Calu3 (cell line): ENCODE measurements at regions not wholly inside any gene's neighbourhood (a gene's known extent, or its start where the extent isn't known, plus 50 kb on each side); places are given as distances from the start of the nearest gene placed in this dataset.
"Not testable (repeated sequence)": the region's sequence is repeated elsewhere in the genome, so short reads cannot be mapped to it uniquely, and the experiment has no call there.

Source experiments
- BruUV-seq: library from RNA; stranded (reverse); fragments of 400-500 nt; replicated peaks from 2 replicates; lab custom pipeline; 2021; lab: Mats Ljungman, UMichigan
- CTCF ChIA-PET: fragments of 300-600 bp; sonication (Branson Sonifier 250); formaldehyde crosslinking; loops from one replicate; lab custom pipeline; 2022; ENCODE audit warnings: antibody characterized with exemption; lab: Charles Lee
- DNase-seq: peaks from one replicate; pipeline ENCODE4 v3.0.0; 2022
- H3K27ac Mint-ChIP-seq: one replicate; pipeline ENCODE4 v1.8.0; 2022; ENCODE audit warnings: mixed read lengths; ENCODE audit not compliant: unreplicated experiment
- H3K27me3 Mint-ChIP-seq: one replicate; pipeline ENCODE4 v1.8.0; 2022; ENCODE audit warnings: mixed read lengths; ENCODE audit not compliant: unreplicated experiment
- H3K36me3 Mint-ChIP-seq: one replicate; pipeline ENCODE4 v1.8.0; 2022; ENCODE audit warnings: mild to moderate bottlenecking, moderate library complexity, mixed read lengths; ENCODE audit not compliant: insufficient read depth, unreplicated experiment
- H3K4me1 Mint-ChIP-seq: one replicate; pipeline ENCODE4 v1.8.0; 2022; ENCODE audit warnings: mild to moderate bottlenecking, low read depth, mixed read lengths; ENCODE audit not compliant: unreplicated experiment
- H3K4me3 Mint-ChIP-seq: one replicate; pipeline ENCODE4 v1.8.0; 2022; ENCODE audit warnings: mild to moderate bottlenecking, low read depth, moderate library complexity, mixed read lengths; ENCODE audit not compliant: unreplicated experiment
- H3K9me3 Mint-ChIP-seq: one replicate; pipeline ENCODE4 v1.8.0; 2022; ENCODE audit warnings: low read depth, mixed read lengths; ENCODE audit not compliant: unreplicated experiment
- CTCF ChIP-seq: fragments of 200-600 bp; IDR thresholded peaks from one replicate; pipeline ENCODE4 v1.8.0; 2022; ENCODE audit warnings: antibody characterized with exemption; ENCODE audit not compliant: unreplicated experiment
- intact Hi-C: fragments of 100-400 bp; cut with micrococcal nuclease; formaldehyde crosslinking; loops from one replicate; pipeline ENCODE4 v1.10.0; 2022; ENCODE audit not compliant: unreplicated experiment

- TF ChIP-seq CTCF = no peak
- Mint-ChIP-seq H3K27me3 (no peaks in the 10 kb centered on the region), H3K9me3 (peaks cover 3% of the 10 kb centered on the region), H3K4me1 (peaks cover 2% of the 10 kb centered on the region), H3K4me3 (no peak overlapping the region), H3K27ac (no peak overlapping the region), H3K36me3 (no peaks in the 10 kb centered on the region)
- intact Hi-C loops = loop anchor here (5.0 to 10.0 kb wide), 2 partner anchors 413 to 456 kb away; no protein-coding TSS in a partner anchor
- CTCF ChIA-PET = no interaction called here
- no TSS peak for BruUV-seq
- DNase-seq = no peak
Observed at GRCh38 chr1:221548942-221549341, 192.9 kb downstream of the DUSP10 start.

- CTCF ChIA-PET = no interaction called here
- H3K4me3 Mint-ChIP-seq = no peak overlapping the region
- no peak for TF ChIP-seq CTCF
- H3K36me3 Mint-ChIP-seq = no peaks in the 10 kb centered on the region
- peaks cover 3% of the 10 kb centered on the region for H3K9me3 Mint-ChIP-seq
- intact Hi-C loops = loop anchor here (5.0 to 10.0 kb wide), 2 partner anchors 412 to 455 kb away; no protein-coding TSS in a partner anchor
- H3K4me1 Mint-ChIP-seq = no peaks in the 10 kb centered on the region
- DNase-seq = no peak
- H3K27me3 Mint-ChIP-seq = no peaks in the 10 kb centered on the region
- no TSS peak for BruUV-seq
- no peak overlapping the region for H3K27ac Mint-ChIP-seq
Observed at GRCh38 chr1:221549815-221550214, 192.1 kb downstream of the DUSP10 start.

GRCh38 chr1:221552792-221553191, 189.1 kb downstream of the DUSP10 start:
- H3K36me3 Mint-ChIP-seq, intact Hi-C loops, CTCF ChIA-PET, H3K9me3 Mint-ChIP-seq, H3K27me3 Mint-ChIP-seq, DNase-seq, BruUV-seq, H3K27ac Mint-ChIP-seq, H3K4me3 Mint-ChIP-seq: not testable (repeated sequence)
- peaks cover 20% of the 10 kb centered on the region for H3K4me1 Mint-ChIP-seq

- TF ChIP-seq CTCF = no peak
- CTCF ChIA-PET = no interaction called here
- Mint-ChIP-seq H3K9me3 (peaks cover 3% of the 10 kb centered on the region), H3K4me3 (no peak overlapping the region), H3K36me3 (no peaks in the 10 kb centered on the region), H3K27me3 (no peaks in the 10 kb centered on the region), H3K27ac (no peak overlapping the region), H3K4me1 (peaks cover 22% of the 10 kb centered on the region)
- intact Hi-C loops = no loop called here
- no peak for DNase-seq
- BruUV-seq = no TSS peak
Observed at GRCh38 chr1:221555689-221556433, 186.0 kb downstream of the DUSP10 start.

- BruUV-seq = no TSS peak
- no peak for DNase-seq
- no peak overlapping the region for H3K4me3 Mint-ChIP-seq
- H3K9me3 Mint-ChIP-seq = peaks cover 3% of the 10 kb centered on the region
- intact Hi-C loops = no loop called here
- CTCF ChIA-PET = no interaction called here
- TF ChIP-seq CTCF = no peak
- no peaks in the 10 kb centered on the region for H3K27me3 Mint-ChIP-seq
- H3K36me3 Mint-ChIP-seq = no peaks in the 10 kb centered on the region
- peaks cover 22% of the 10 kb centered on the region for H3K4me1 Mint-ChIP-seq
- H3K27ac Mint-ChIP-seq = no peak overlapping the region
Observed at GRCh38 chr1:221556435-221556834, 185.5 kb downstream of the DUSP10 start.
